ENCODE measurements at regions not wholly inside any gene's neighbourhood (a gene's known extent, or its start where the extent isn't known, plus 50 kb on each side); places are given as distances from the start of the nearest gene placed in this dataset.

GRCh38 chr6:130622142-130622541 is 205.1 kb upstream of the SMLR1 start:
- TF ChIP-seq POLR2A (IDR thresholded peaks at IDR 0.05), result no peak
- no peak for TF ChIP-seq CTCF (IDR thresholded peaks at IDR 0.05)

Data from uterus (tissue), 2 donors.